SK-N-SH (cell line): ENCODE measurements at regions not wholly inside any gene's neighbourhood (a gene's known extent, or its start where the extent isn't known, plus 50 kb on each side); places are given as distances from the start of the nearest gene placed in this dataset.

ENCODE experiments used
- CTCF ChIA-PET: fragments of 300-600, 350-600 bp; formaldehyde crosslinking; extraction: SDS; loops from one replicate; lab custom pipeline; 2021; lab: Yijun Ruan, JAX
- POLR2A ChIA-PET: fragments of 350-600 bp; sonication (Branson Sonifier 250); formaldehyde crosslinking; extraction: SDS; loops from one replicate; lab custom pipeline; 2020; ENCODE audit warnings: antibody characterized with exemption, inconsistent platforms; lab: Yijun Ruan, JAX
- DNase-seq: peaks from one replicate; pipeline ENCODE4 v3.0.0; 2012
- H2AFZ ChIP-seq: fragments of 200-600 bp; sonication (generic); 2 replicates; pipeline ENCODE4 v1.8.1; 2016; ENCODE audit warnings: antibody characterized with exemption, mild to moderate bottlenecking, low read depth
- H3F3A ChIP-seq: fragments of 200-600 bp; sonication (generic); replicated peaks from 2 replicates; pipeline ENCODE3; 2016; ENCODE audit warnings: antibody characterized with exemption, mild to moderate bottlenecking; ENCODE audit not compliant: insufficient read depth
- H3K27ac ChIP-seq, 2 experiments: fragments of 200-500 bp in 1 of 2; fragments of 200-600 bp in 1 of 2; sonication (Bioruptor generic) in 1 of 2; sonication (generic), shearing (Covaris generic) in 1 of 2; 2 replicates each; pipeline versions ENCODE4 v1.5.1 to v1.6.1; 2014 to 2016; ENCODE audit warnings: low read depth in 2 of 2, inconsistent platforms in 1 of 2, low read length in 1 of 2, mild to moderate bottlenecking in 1 of 2, mixed read lengths in 1 of 2
- H3K27me3 ChIP-seq: fragments of 200-600 bp; sonication (generic), shearing (Covaris generic); 2 replicates; pipeline ENCODE4 v1.6.1; 2016; ENCODE audit warnings: mixed run types; ENCODE audit not compliant: insufficient read depth
- H3K36me3 ChIP-seq, 2 experiments: fragments of 200-500 bp in 1 of 2; fragments of 200-600 bp in 1 of 2; sonication (Bioruptor generic) in 1 of 2; sonication (generic) in 1 of 2; replicated peaks in 1 of 2; 2 replicates each; pipeline versions ENCODE3 to v1.5.1; 2014 to 2016; ENCODE audit warnings: low read length in 1 of 2, mild to moderate bottlenecking in 1 of 2; ENCODE audit not compliant: insufficient read depth in 2 of 2, control insufficient read depth in 1 of 2
- H3K4me1 ChIP-seq, 2 experiments: fragments of 200-500 bp in 1 of 2; fragments of 200-600 bp in 1 of 2; sonication (Bioruptor generic) in 1 of 2; sonication (generic), shearing (Covaris generic) in 1 of 2; 2 replicates each; pipeline versions ENCODE4 v1.5.1 to v1.6.1; 2014 to 2016; ENCODE audit warnings: low read depth in 1 of 2, low read length in 1 of 2, mixed run types in 1 of 2; ENCODE audit not compliant: insufficient read depth in 2 of 2, control insufficient read depth in 1 of 2
- H3K4me2 ChIP-seq: fragments of 200-600 bp; sonication (generic), shearing (Covaris generic); 2 replicates; pipeline ENCODE4 v1.6.1; 2017; ENCODE audit warnings: mixed run types
- H3K4me3 ChIP-seq, 2 experiments: fragments of 200-500 bp in 1 of 2; fragments of 200-600 bp in 1 of 2; sonication (Bioruptor generic) in 1 of 2; sonication (generic), shearing (Covaris generic) in 1 of 2; 2 replicates each; pipeline versions ENCODE4 v1.5.1 to v1.8.1; 2014 to 2016; ENCODE audit warnings: low read depth in 2 of 2, inconsistent platforms in 1 of 2, low read length in 1 of 2, mild to moderate bottlenecking in 1 of 2, mixed read lengths in 1 of 2, moderate library complexity in 1 of 2
- H3K79me2 ChIP-seq: fragments of 200-600 bp; sonication (generic); 2 replicates; pipeline ENCODE4 v1.8.1; 2017; ENCODE audit warnings: mild to moderate bottlenecking; ENCODE audit not compliant: insufficient read depth
- H3K9ac ChIP-seq: fragments of 200-600 bp; sonication (generic); 2 replicates; pipeline ENCODE4 v1.6.1; 2017; ENCODE audit warnings: mixed run types
- H3K9me2 ChIP-seq: fragments of 200-600 bp; sonication (generic); 2 replicates; pipeline ENCODE4 v1.6.1; 2017; ENCODE audit warnings: mixed run types
- H3K9me3 ChIP-seq: fragments of 200-600 bp; sonication (generic); 2 replicates; pipeline ENCODE4 v1.6.1; 2017; ENCODE audit warnings: mixed run types, mild to moderate bottlenecking, moderate library complexity
- H4K20me1 ChIP-seq: fragments of 200-600 bp; sonication (generic); 2 replicates; pipeline ENCODE4 v1.6.1; 2017; ENCODE audit warnings: mild to moderate bottlenecking, mixed run types; ENCODE audit not compliant: insufficient read depth
- EP300 ChIP-seq, 2 experiments: IDR thresholded peaks; 2 replicates each; pipeline versions ENCODE4 v1.4.0 to v1.6.1; 2012; ENCODE audit warnings: borderline replicate concordance in 1 of 2, low read depth in 1 of 2, low read length in 1 of 2
- EZH2phosphoT487 ChIP-seq: fragments of 200-600 bp; sonication (generic); IDR thresholded peaks from 2 replicates; pipeline ENCODE4 v1.6.1; 2017; ENCODE audit warnings: low read depth, mixed run types, mild to moderate bottlenecking, antibody characterized with exemption, moderate library complexity, borderline replicate concordance
- FOXJ3 ChIP-seq: sonication (generic); formaldehyde crosslinking; IDR thresholded peaks from 2 replicates; pipeline ENCODE4 v1.5.1; 2020; ENCODE audit warnings: mild to moderate bottlenecking, missing genetic modification reagents
- FOXM1 ChIP-seq: IDR thresholded peaks from 2 replicates; pipeline ENCODE4 v1.4.0; 2012; ENCODE audit warnings: low read depth, mild to moderate bottlenecking
- GATA2 ChIP-seq: sonication (generic); formaldehyde crosslinking; IDR thresholded peaks from 2 replicates; pipeline ENCODE4 v1.5.0; 2020; ENCODE audit warnings: mild to moderate bottlenecking, missing genetic modification reagents
- MAX ChIP-seq: IDR thresholded peaks from 2 replicates; pipeline ENCODE4 v1.4.0; 2012; ENCODE audit warnings: low read depth
- MEF2A ChIP-seq: IDR thresholded peaks from 2 replicates; pipeline ENCODE4 v1.4.0; 2012; ENCODE audit warnings: low read depth, borderline replicate concordance
- MXI1 ChIP-seq: IDR thresholded peaks from 2 replicates; pipeline ENCODE4 v1.6.1; 2012; ENCODE audit warnings: mild to moderate bottlenecking, low read depth, low read length, improper control_type of control experiment
- NFIC ChIP-seq: IDR thresholded peaks from 2 replicates; pipeline ENCODE4 v1.4.0; 2012; ENCODE audit warnings: borderline replicate concordance
- POLR2AphosphoS5 ChIP-seq: IDR thresholded peaks from 2 replicates; pipeline ENCODE4 v1.6.1; 2012; ENCODE audit warnings: low read depth, low read length
- RAD21 ChIP-seq: IDR thresholded peaks from 2 replicates; pipeline ENCODE4 v1.6.1; 2012; ENCODE audit warnings: mild to moderate bottlenecking, low read length
- REST ChIP-seq: IDR thresholded peaks from 2 replicates; pipeline ENCODE4 v1.6.1; 2012; ENCODE audit warnings: mild to moderate bottlenecking, low read depth, low read length, moderate library complexity
- RFX5 ChIP-seq: IDR thresholded peaks from 2 replicates; pipeline ENCODE4 v1.6.1; 2012; ENCODE audit warnings: mild to moderate bottlenecking, improper control_type of control experiment, low read length
- RXRA ChIP-seq: IDR thresholded peaks from 2 replicates; pipeline ENCODE4 v1.4.0; 2012; ENCODE audit warnings: low read depth, mild to moderate bottlenecking, borderline replicate concordance
- SIN3A ChIP-seq: IDR thresholded peaks from 2 replicates; pipeline ENCODE4 v1.6.1; 2012; ENCODE audit warnings: low read depth, mild to moderate bottlenecking, low read length, moderate library complexity, borderline replicate concordance
- SMC3 ChIP-seq: IDR thresholded peaks from 2 replicates; pipeline ENCODE4 v1.6.1; 2012; ENCODE audit warnings: low read depth, low read length, improper control_type of control experiment
- TAF1 ChIP-seq: IDR thresholded peaks from 2 replicates; pipeline ENCODE4 v1.6.1; 2012; ENCODE audit warnings: low read depth, mild to moderate bottlenecking, low read length, moderate library complexity, borderline replicate concordance
- TCF12 ChIP-seq: IDR thresholded peaks from 2 replicates; pipeline ENCODE4 v1.4.0; 2012
- USF1 ChIP-seq: IDR thresholded peaks from 2 replicates; pipeline ENCODE4 v1.4.0; 2012; ENCODE audit warnings: low read depth, borderline replicate concordance
- whole genome bisulfite sequencing: methylation state at CpG from one replicate; pipeline ENCODE4 v1.1.6; 2017; ENCODE audit warnings: low lambda C conversion rate; 5-methylcytosine and 5-hydroxymethylcytosine counted together

GRCh38 chr10:108141064-108141463 lies 976.6 kb upstream of the SORCS1 start:
- CTCF ChIA-PET, result interaction anchor here (1.5 kb wide), 1 partner anchor 11 kb away, joined by 4 read pairs; no protein-coding TSS in a partner anchor

GRCh38 chr10:108132303-108132702 lies 967.8 kb upstream of the SORCS1 start:
- POLR2A ChIA-PET, result no interaction called here
- Histone ChIP-seq H3K9ac (no peak overlapping the region), H3K4me3 (no peak overlapping the region), H3K4me2 (no peak overlapping the region), H3K9me3 (no peaks in the 10 kb centered on the region), H3K9me2 (no peaks in the 10 kb centered on the region), H3K4me1 (no peaks in the 10 kb centered on the region), H4K20me1 (no peaks in the 10 kb centered on the region), H3F3A (no peaks in the 10 kb centered on the region), H3K27ac (no peak overlapping the region), H2AFZ (no peak overlapping the region), H3K36me3 (no peaks in the 10 kb centered on the region), H3K27me3 (no peaks in the 10 kb centered on the region), H3K79me2 (no peaks in the 10 kb centered on the region)
- 58% methylated on average over 2 of the region's 2 CpGs for WGBS
- CTCF ChIA-PET, result no interaction called here
- no peak for DNase-seq
- TF ChIP-seq GATA2 (CRISPR knock-in tag) (no peak), MXI1 (no peak), SIN3A (no peak), USF1 (no peak), TCF12 (no peak), REST (no peak), RFX5 (no peak), FOXM1 (no peak), NFIC (no peak), POLR2AphosphoS5 (no peak)

More at GRCh38 chr10:108141064-108141463, 976.6 kb upstream of the SORCS1 start:
- no peaks in the 10 kb centered on the region for H3K79me2 ChIP-seq
- no peak overlapping the region for H3K9ac ChIP-seq
- H3K36me3 ChIP-seq, result no peaks in the 10 kb centered on the region
- H2AFZ ChIP-seq, result no peak overlapping the region
- DNase-seq, result no peak
- no peaks in the 10 kb centered on the region for H3K27me3 ChIP-seq
- POLR2A ChIA-PET, result no interaction called here
- no peaks in the 10 kb centered on the region for H4K20me1 ChIP-seq
- no peaks in the 10 kb centered on the region for H3F3A ChIP-seq
- no peaks in the 10 kb centered on the region for H3K4me1 ChIP-seq
- no peaks in the 10 kb centered on the region for H3K9me2 ChIP-seq
- H3K27ac ChIP-seq, result no peak overlapping the region
- H3K9me3 ChIP-seq, result no peaks in the 10 kb centered on the region
- H3K4me2 ChIP-seq, result no peak overlapping the region
- TF ChIP-seq SMC3 (no peak), TAF1 (no peak), RAD21 (no peak), MEF2A (no peak), RXRA (no peak), EZH2phosphoT487 (no peak), FOXJ3 (CRISPR knock-in tag) (no peak), REST (no peak), POLR2AphosphoS5 (no peak), EP300 (IDR thresholded peaks at IDR 0.05; ENCODE audit: borderline replicate concordance in 1 of 2, low read depth in 1 of 2, low read length in 1 of 2) (no peak), MAX (no peak)
- 24% methylated on average over 1 of the region's 1 CpG for WGBS
- H3K4me3 ChIP-seq, result no peak overlapping the region
